H1 (cell line): ENCODE measurements at regions not wholly inside any gene's neighbourhood (a gene's known extent, or its start where the extent isn't known, plus 50 kb on each side); places are given as distances from the start of the nearest gene placed in this dataset.

Experiments
- CTCF ChIA-PET: fragments of 300-600 bp; sonication (Branson Sonifier 250); formaldehyde crosslinking; loops from one replicate; lab custom pipeline; 2021; ENCODE audit not compliant: partially characterized antibody; lab: Charles Lee
- POLR2A ChIA-PET: fragments of 300-600 bp; sonication (Branson Sonifier 250); formaldehyde crosslinking; loops from one replicate; lab custom pipeline; 2021; ENCODE audit warnings: inconsistent platforms; ENCODE audit not compliant: partially characterized antibody; lab: Charles Lee
- DNase-seq, 2 experiments: peaks; one replicate each; pipeline versions ENCODE4 v3.0.0 to v3.0.0-alpha.2; 2010 to 2022; ENCODE audit warnings: low spot score in 2 of 2, low read depth in 1 of 2, mixed read lengths in 1 of 2
- FAIRE-seq: peaks from 2 replicates; lab custom pipeline; 2011; peaks lifted over from hg19 to GRCh38; lab: Jason Lieb, UNC
- H2AFZ ChIP-seq: 2 replicates; pipeline ENCODE4 v1.8.1; 2012; ENCODE audit warnings: low read length, inconsistent platforms
- H2AK5ac ChIP-seq: 2 replicates; pipeline ENCODE4 v1.6.1; 2013; ENCODE audit warnings: low read depth, low read length
- H2BK120ac ChIP-seq: replicated peaks from 2 replicates; pipeline ENCODE3; 2013; ENCODE audit warnings: low read depth, low read length, inconsistent platforms
- H2BK12ac ChIP-seq: 2 replicates; pipeline ENCODE4 v1.6.1; 2013; ENCODE audit warnings: low read depth, low read length
- H2BK15ac ChIP-seq: 2 replicates; pipeline ENCODE4 v1.6.1; 2013; ENCODE audit warnings: low read length
- H2BK20ac ChIP-seq: 2 replicates; pipeline ENCODE4 v1.6.1; 2013; ENCODE audit warnings: low read length
- H2BK5ac ChIP-seq: 2 replicates; pipeline ENCODE4 v1.6.1; 2013; ENCODE audit warnings: low read depth, low read length
- H3K14ac ChIP-seq: 2 replicates; pipeline ENCODE4 v1.6.1; 2013; ENCODE audit warnings: inconsistent platforms; ENCODE audit not compliant: insufficient read length
- H3K18ac ChIP-seq: 2 replicates; pipeline ENCODE4 v1.6.1; 2013; ENCODE audit warnings: low read length; ENCODE audit errors: extremely low read depth
- H3K23ac ChIP-seq: 2 replicates; pipeline ENCODE4 v1.6.1; 2013; ENCODE audit warnings: inconsistent platforms; ENCODE audit not compliant: insufficient read length
- H3K23me2 ChIP-seq: 2 replicates; pipeline ENCODE4 v1.6.1; 2013; ENCODE audit warnings: low read depth, low read length
- H3K27ac ChIP-seq: 2 replicates; pipeline ENCODE4 v1.6.1; 2011; ENCODE audit warnings: low read depth, low read length, inconsistent platforms
- H3K27me3 ChIP-seq, 4 experiments: replicated peaks in 1 of 4; 1 replicate in 1 of 4; 2 replicates in 3 of 4; pipeline versions ENCODE4 v1.6.1 to v1.8.1; 2011 to 2013; ENCODE audit warnings: low read length in 3 of 4, mild to moderate bottlenecking in 3 of 4, inconsistent platforms in 2 of 4, mixed read lengths in 2 of 4, moderate library complexity in 1 of 4; ENCODE audit not compliant: control insufficient read depth in 3 of 4, insufficient read depth in 3 of 4; ENCODE audit errors: extremely low read depth in 1 of 4
- H3K36me3 ChIP-seq, 4 experiments: 2 replicates each; pipeline versions ENCODE4 v1.6.1 to v1.8.1; 2011 to 2013; ENCODE audit warnings: mild to moderate bottlenecking in 4 of 4, low read length in 3 of 4, moderate library complexity in 2 of 4, control low read depth in 1 of 4, inconsistent platforms in 1 of 4; ENCODE audit not compliant: insufficient read depth in 4 of 4, control insufficient read depth in 2 of 4
- H3K4ac ChIP-seq: replicated peaks from 2 replicates; pipeline ENCODE3; 2013; ENCODE audit warnings: low read length, low read depth, mixed read lengths, inconsistent platforms; ENCODE audit not compliant: insufficient read length
- H3K4me1 ChIP-seq, 4 experiments: replicated peaks in 1 of 4; 1 replicate in 1 of 4; 2 replicates in 3 of 4; pipeline versions ENCODE4 v1.6.1 to v1.8.1; 2011 to 2013; ENCODE audit warnings: low read length in 3 of 4, inconsistent platforms in 2 of 4, mixed read lengths in 1 of 4; ENCODE audit not compliant: insufficient read depth in 4 of 4, control insufficient read depth in 3 of 4
- H3K4me2 ChIP-seq, 2 experiments: 2 replicates each; pipeline versions ENCODE4 v1.6.1 to v1.8.1; 2011 to 2013; ENCODE audit warnings: low read depth in 2 of 2, low read length in 2 of 2, control low read depth in 1 of 2, inconsistent platforms in 1 of 2, mild to moderate bottlenecking in 1 of 2; ENCODE audit not compliant: insufficient read depth in 1 of 2
- H3K4me3 ChIP-seq, 4 experiments: fragments of 200-600, 300-600 bp in 1 of 4; sonication (generic), shearing (Covaris generic), sonication (Bioruptor Twin) in 1 of 4; 2 replicates each; pipeline versions ENCODE4 v1.5.1 to v1.8.1; 2011 to 2016; ENCODE audit warnings: low read length in 4 of 4, low read depth in 3 of 4, control low read depth in 2 of 4, inconsistent platforms in 2 of 4, mild to moderate bottlenecking in 2 of 4, mixed read lengths in 1 of 4, moderate library complexity in 1 of 4; ENCODE audit not compliant: insufficient read depth in 2 of 4; ENCODE audit errors: extremely low read depth in 1 of 4
- H3K56ac ChIP-seq: replicated peaks from 2 replicates; pipeline ENCODE3; 2013; ENCODE audit warnings: low read depth, mild to moderate bottlenecking, mixed read lengths, low read length, inconsistent platforms; ENCODE audit not compliant: insufficient read length
- H3K79me1 ChIP-seq: 2 replicates; pipeline ENCODE4 v1.6.1; 2013; ENCODE audit warnings: low read depth, low read length, control low read depth
- H3K79me2 ChIP-seq, 2 experiments: 2 replicates each; pipeline versions ENCODE4 v1.6.1 to v1.8.1; 2012 to 2013; ENCODE audit warnings: low read length in 2 of 2, mild to moderate bottlenecking in 2 of 2, inconsistent platforms in 1 of 2; ENCODE audit not compliant: insufficient read depth in 2 of 2, control insufficient read depth in 1 of 2
- H3K9ac ChIP-seq, 4 experiments: replicated peaks in 1 of 4; 1 replicate in 1 of 4; 2 replicates in 3 of 4; pipeline versions ENCODE4 v1.6.1 to v1.8.1; 2011 to 2013; ENCODE audit warnings: low read depth in 3 of 4, low read length in 3 of 4, control low read depth in 2 of 4, mild to moderate bottlenecking in 2 of 4, moderate library complexity in 2 of 4, inconsistent platforms in 1 of 4; ENCODE audit errors: extremely low read depth in 1 of 4
- H3K9me3 ChIP-seq, 2 experiments: 2 replicates each; pipeline versions ENCODE4 v1.6.1 to v1.8.1; 2012 to 2013; ENCODE audit warnings: mild to moderate bottlenecking in 2 of 2, moderate library complexity in 2 of 2, control low read depth in 1 of 2, inconsistent platforms in 1 of 2, low read depth in 1 of 2, low read length in 1 of 2, mixed read lengths in 1 of 2; ENCODE audit not compliant: insufficient read depth in 2 of 2
- H4K20me1 ChIP-seq, 2 experiments: replicated peaks in 1 of 2; 2 replicates each; pipeline versions ENCODE3 to v1.8.1; 2011 to 2013; ENCODE audit warnings: inconsistent platforms in 2 of 2, low read length in 2 of 2, mild to moderate bottlenecking in 1 of 2; ENCODE audit not compliant: insufficient read depth in 2 of 2, control insufficient read depth in 1 of 2
- H4K5ac ChIP-seq: 2 replicates; pipeline ENCODE4 v1.6.1; 2013; ENCODE audit warnings: low read length, low read depth, mixed read lengths, inconsistent platforms; ENCODE audit not compliant: insufficient read length
- H4K8ac ChIP-seq: 2 replicates; pipeline ENCODE4 v1.8.0; 2013; ENCODE audit warnings: mild to moderate bottlenecking, moderate library complexity, low read length, inconsistent platforms; ENCODE audit not compliant: insufficient read depth; ENCODE audit errors: extremely low read depth
- H4K91ac ChIP-seq: replicated peaks from 2 replicates; pipeline ENCODE3; 2013; ENCODE audit warnings: low read length, mixed read lengths, inconsistent platforms; ENCODE audit not compliant: insufficient read length
- ASH2L ChIP-seq: fragments of 200-600, 300-600 bp; sonication (generic); IDR thresholded peaks from one replicate; pipeline ENCODE4 v1.7.1; 2017; ENCODE audit warnings: low read length
- BACH1 ChIP-seq: IDR thresholded peaks from 2 replicates; pipeline ENCODE4 v1.6.1; 2012; ENCODE audit warnings: low read length, improper control_type of control experiment
- CBX8 ChIP-seq: fragments of 300-800, 300-1000 bp; sonication (generic); IDR thresholded peaks from 2 replicates; pipeline ENCODE4 v1.7.1; 2016; ENCODE audit warnings: low read depth, low read length, borderline replicate concordance
- CEBPB ChIP-seq: IDR thresholded peaks from 2 replicates; pipeline ENCODE4 v1.6.1; 2012; ENCODE audit warnings: low read depth, low read length
- CREB1 ChIP-seq: IDR thresholded peaks from 2 replicates; pipeline ENCODE4 v1.6.1; 2012; ENCODE audit warnings: inconsistent platforms
- CTBP2 ChIP-seq: IDR thresholded peaks from 2 replicates; pipeline ENCODE4 v1.7.0; 2011; ENCODE audit warnings: borderline replicate concordance, mild to moderate bottlenecking, moderate library complexity, mixed read lengths, low read length; ENCODE audit not compliant: insufficient read depth, insufficient read length
- HDAC6 ChIP-seq: IDR thresholded peaks from one replicate; pipeline ENCODE4 v1.7.1; 2012; ENCODE audit warnings: low read depth, mild to moderate bottlenecking, inconsistent platforms, low read length, moderate library complexity
- JUND ChIP-seq: IDR thresholded peaks from 2 replicates; pipeline ENCODE4 v1.6.1; 2011; ENCODE audit warnings: mild to moderate bottlenecking, improper control_type of control experiment, low read length
- NANOG ChIP-seq: IDR thresholded peaks from 2 replicates; pipeline ENCODE4 v1.6.1; 2011; ENCODE audit warnings: low read length, low read depth, mild to moderate bottlenecking, inconsistent platforms; ENCODE audit not compliant: insufficient read depth, poor library complexity, severe bottlenecking
- NRF1 ChIP-seq: IDR thresholded peaks from 2 replicates; pipeline ENCODE4 v1.6.1; 2011; ENCODE audit warnings: mild to moderate bottlenecking, low read depth, low read length, improper control_type of control experiment
- POLR2AphosphoS5 ChIP-seq: IDR thresholded peaks from 2 replicates; pipeline ENCODE4 v1.6.1; 2011; ENCODE audit warnings: low read depth, low read length
- RAD21 ChIP-seq, 2 experiments: IDR thresholded peaks in 1 of 2; conservative IDR thresholded peaks in 1 of 2; 2 replicates each; pipeline ENCODE4 v1.6.1; 2011; ENCODE audit warnings: low read depth in 2 of 2, low read length in 2 of 2, improper control_type of control experiment in 1 of 2, inconsistent platforms in 1 of 2, mild to moderate bottlenecking in 1 of 2, moderate library complexity in 1 of 2
- SIN3A ChIP-seq, 2 experiments: IDR thresholded peaks in 1 of 2; conservative IDR thresholded peaks in 1 of 2; 2 replicates each; pipeline ENCODE4 v1.6.1; 2011 to 2012; ENCODE audit warnings: low read length in 2 of 2, improper control_type of control experiment in 1 of 2, low read depth in 1 of 2, mild to moderate bottlenecking in 1 of 2
- SIX5 ChIP-seq: IDR thresholded peaks from 2 replicates; pipeline ENCODE4 v1.6.1; 2011; ENCODE audit warnings: mild to moderate bottlenecking, low read depth, low read length
- ZNF274 ChIP-seq: IDR thresholded peaks from 2 replicates; pipeline ENCODE4 v1.7.0; 2012; ENCODE audit warnings: low read length, borderline replicate concordance; ENCODE audit errors: extremely low read depth
- TF ChIP-seq, protein P1 (sequence below): IDR thresholded peaks from 2 replicates; pipeline ENCODE4 v1.6.1; 2012; ENCODE audit warnings: inconsistent platforms

DNA sequence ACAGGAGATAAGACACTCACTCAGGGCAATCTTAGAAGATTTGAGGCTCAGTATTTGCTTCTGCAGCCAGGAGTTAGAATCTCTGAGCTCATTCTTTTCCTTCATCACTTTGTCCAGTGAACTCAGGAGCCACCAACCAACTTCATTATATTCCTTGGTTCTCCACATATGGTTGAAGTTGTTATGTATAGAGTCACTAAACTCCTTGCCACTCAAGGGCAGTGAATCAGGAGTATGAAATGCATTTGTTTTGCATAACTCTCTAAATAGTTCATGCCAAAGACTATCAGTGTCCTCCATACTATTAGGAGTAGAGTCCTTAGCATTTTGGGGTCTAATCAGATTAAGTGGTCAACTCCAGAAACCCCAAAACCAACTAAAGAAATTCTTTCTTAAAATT, 150.6 kb downstream of the CCDC59 start:
- Histone ChIP-seq H3K9ac (no peak overlapping the region), H3K79me2 (no peaks in the 10 kb centered on the region), H3K23me2 (no peaks in the 10 kb centered on the region), H3K4ac (no peak overlapping the region), H3K4me3 (no peak overlapping the region), H3K4me1 (no peaks in the 10 kb centered on the region), H2BK20ac (no peak overlapping the region), H2BK12ac (no peak overlapping the region), H3K36me3 (no peaks in the 10 kb centered on the region), H2AK5ac (no peak overlapping the region), H2BK15ac (no peak overlapping the region), H3K18ac (no peak overlapping the region), H3K27me3 (no peaks in the 10 kb centered on the region), H3K27ac (no peak overlapping the region), H3K9me3 (peaks cover 15 to 24% of the 10 kb centered on the region in 2 experiments; a peak in 3 of 4 replicates), H4K91ac (no peak overlapping the region), H3K23ac (no peak overlapping the region), H3K4me2 (no peak overlapping the region), H3K79me1 (no peaks in the 10 kb centered on the region), H2BK5ac (no peak overlapping the region), H4K20me1 (no peaks in the 10 kb centered on the region), H2BK120ac (no peak overlapping the region), H3K14ac (no peak overlapping the region), H2AFZ (no peak overlapping the region), H4K8ac (no peak overlapping the region), H3K56ac (no peak overlapping the region), H4K5ac (no peak overlapping the region)
- ChIA-PET POLR2A (no interaction called here), CTCF (no interaction called here)
- DNase-seq (no peak), FAIRE-seq (no peak)
- TF ChIP-seq CEBPB (no peak), NANOG (no peak), CBX8 (no peak), BACH1 (no peak), HDAC6 (no peak), NRF1 (no peak), ZNF274 (no peak), ASH2L (no peak), CTBP2 (no peak), RAD21 (IDR thresholded peaks at IDR 0.05 in 1 of 2, conservative IDR thresholded peaks at IDR 0.05 in 1 of 2; ENCODE audit: low read depth in 2 of 2, low read length in 2 of 2) (no peak), JUND (no peak), SIX5 (no peak), CREB1 (no peak), POLR2AphosphoS5 (no peak), SIN3A (conservative IDR thresholded peaks at IDR 0.05 in 1 of 2, IDR thresholded peaks at IDR 0.05 in 1 of 2; ENCODE audit: low read depth in 1 of 2, low read length in 2 of 2) (no peak)
- TF ChIP-seq, protein P1, sequence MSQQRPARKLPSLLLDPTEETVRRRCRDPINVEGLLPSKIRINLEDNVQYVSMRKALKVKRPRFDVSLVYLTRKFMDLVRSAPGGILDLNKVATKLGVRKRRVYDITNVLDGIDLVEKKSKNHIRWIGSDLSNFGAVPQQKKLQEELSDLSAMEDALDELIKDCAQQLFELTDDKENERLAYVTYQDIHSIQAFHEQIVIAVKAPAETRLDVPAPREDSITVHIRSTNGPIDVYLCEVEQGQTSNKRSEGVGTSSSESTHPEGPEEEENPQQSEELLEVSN = no peak
